GM23338 (cell line): ENCODE measurements at regions not wholly inside any gene's neighbourhood (a gene's known extent, or its start where the extent isn't known, plus 50 kb on each side); places are given as distances from the start of the nearest gene placed in this dataset.

ENCODE experiments used
- ATAC-seq: fragments of 200-7000 bp; cut with Tn5 transposase; 3 replicates; pipeline ENCODE4 v1.9.1; 2020
- DNase-seq: peaks from one replicate; pipeline ENCODE4 v3.0.0-alpha.2; 2015; ENCODE audit warnings: low spot score
- H2AFZ ChIP-seq: fragments of 200-600 bp; sonication (generic); 2 replicates; pipeline ENCODE4 v1.8.0; 2016; ENCODE audit warnings: antibody characterized with exemption, mild to moderate bottlenecking, moderate library complexity
- H3F3A ChIP-seq: fragments of 200-600 bp; sonication (generic); replicated peaks from 2 replicates; pipeline ENCODE4 v1.8.0; 2017; ENCODE audit warnings: antibody characterized with exemption, mixed run types, low read depth
- H3K27ac ChIP-seq: fragments of 200-600 bp; sonication (generic); 2 replicates; pipeline ENCODE4 v1.6.1; 2016; ENCODE audit warnings: low read depth
- H3K27me3 ChIP-seq: fragments of 200-600 bp; sonication (generic); 2 replicates; pipeline ENCODE4 v1.8.0; 2016; ENCODE audit warnings: mild to moderate bottlenecking, mixed run types, moderate library complexity; ENCODE audit not compliant: insufficient read depth
- H3K36me3 ChIP-seq: fragments of 200-600 bp; sonication (generic); 2 replicates; pipeline ENCODE4 v1.8.0; 2016; ENCODE audit warnings: mild to moderate bottlenecking; ENCODE audit not compliant: insufficient read depth
- H3K4me1 ChIP-seq: fragments of 200-600 bp; sonication (generic); 2 replicates; pipeline ENCODE4 v1.8.0; 2016; ENCODE audit warnings: mild to moderate bottlenecking, moderate library complexity; ENCODE audit not compliant: insufficient read depth
- H3K4me2 ChIP-seq: fragments of 200-600 bp; sonication (generic); 2 replicates; pipeline ENCODE4 v1.7.1; 2017; ENCODE audit warnings: mixed run types
- H3K4me3 ChIP-seq: fragments of 200-600 bp; sonication (generic); 2 replicates; pipeline ENCODE4 v1.6.1; 2016; ENCODE audit warnings: mixed run types
- H3K79me2 ChIP-seq: fragments of 200-600 bp; sonication (generic); replicated peaks from 2 replicates; pipeline ENCODE4 v1.8.0; 2017; ENCODE audit warnings: mild to moderate bottlenecking; ENCODE audit not compliant: insufficient read depth
- H3K9me2 ChIP-seq: fragments of 200-600 bp; sonication (generic); 2 replicates; pipeline ENCODE4 v1.8.0; 2017; ENCODE audit not compliant: insufficient read depth
- H4K20me1 ChIP-seq: fragments of 200-600 bp; sonication (generic); replicated peaks from 2 replicates; pipeline ENCODE4 v1.8.0; 2017; ENCODE audit warnings: mild to moderate bottlenecking; ENCODE audit not compliant: insufficient read depth
- H3K27ac Mint-ChIP-seq: 2 replicates; pipeline ENCODE4 v1.8.0; 2020; ENCODE audit warnings: inconsistent platforms, mild to moderate bottlenecking, moderate library complexity, mixed read lengths
- H3K27me3 Mint-ChIP-seq: 3 replicates; pipeline ENCODE4 v1.8.0; 2022; ENCODE audit warnings: low read depth, mild to moderate bottlenecking, moderate library complexity, mixed read lengths, inconsistent platforms; ENCODE audit not compliant: insufficient read depth, poor library complexity
- H3K36me3 Mint-ChIP-seq: 3 replicates; pipeline ENCODE4 v1.8.0; 2021; ENCODE audit warnings: low read depth, mild to moderate bottlenecking, inconsistent platforms, moderate library complexity, mixed read lengths
- H3K4me1 Mint-ChIP-seq: 3 replicates; pipeline ENCODE4 v1.8.0; 2020; ENCODE audit warnings: mild to moderate bottlenecking, inconsistent platforms, mixed read lengths
- H3K4me3 Mint-ChIP-seq: 3 replicates; pipeline ENCODE4 v1.8.0; 2021; ENCODE audit warnings: moderate library complexity, mild to moderate bottlenecking, inconsistent platforms, mixed read lengths
- H3K9me3 Mint-ChIP-seq: 3 replicates; pipeline ENCODE4 v1.8.0; 2020; ENCODE audit warnings: moderate library complexity, mild to moderate bottlenecking, inconsistent platforms, mixed read lengths
- CREB1 ChIP-seq: fragments of 250-450 bp; sonication (Bioruptor Pico); IDR thresholded peaks from 2 replicates; pipeline ENCODE4 v1.5.0; 2020; ENCODE audit warnings: low read depth, mild to moderate bottlenecking, moderate library complexity
- EZH2 ChIP-seq: fragments of 200-600 bp; sonication (generic); IDR thresholded peaks from one replicate; pipeline ENCODE4 v1.8.0; 2017; ENCODE audit warnings: antibody characterized with exemption, mild to moderate bottlenecking, low read depth; ENCODE audit not compliant: unreplicated experiment
- EZH2phosphoT487 ChIP-seq: fragments of 200-600 bp; sonication (generic); IDR thresholded peaks from one replicate; pipeline ENCODE4 v1.8.1; 2018; ENCODE audit warnings: antibody characterized with exemption; ENCODE audit not compliant: unreplicated experiment
- JUNB ChIP-seq: IDR thresholded peaks from one replicate; pipeline ENCODE4 v1.6.1; 2016; ENCODE audit warnings: antibody characterized with exemption; ENCODE audit not compliant: unreplicated experiment
- POLR2AphosphoS5 ChIP-seq: IDR thresholded peaks from 2 replicates; pipeline ENCODE4 v1.6.1; 2016; ENCODE audit warnings: antibody characterized with exemption, low read depth
- STAT1 ChIP-seq: IDR thresholded peaks from one replicate; pipeline ENCODE4 v1.6.1; 2016; ENCODE audit warnings: antibody characterized with exemption; ENCODE audit not compliant: unreplicated experiment
- ZNF114 ChIP-seq: fragments of 250-450 bp; sonication (Bioruptor Pico); IDR thresholded peaks from 2 replicates; pipeline ENCODE4 v1.5.0; 2020; ENCODE audit warnings: mild to moderate bottlenecking, moderate library complexity
- ZNF331 ChIP-seq: fragments of 250-450 bp; sonication (Bioruptor Pico); IDR thresholded peaks from 2 replicates; pipeline ENCODE4 v1.5.0; 2020; ENCODE audit warnings: low read depth, mild to moderate bottlenecking, moderate library complexity
- TF ChIP-seq, protein P1 (sequence below), 2 experiments: fragments of 200-600 bp in 1 of 2; sonication (generic) in 1 of 2; conservative IDR thresholded peaks; 2 replicates each; pipeline versions ENCODE4 v1.5.1 to v1.6.1; 2016 to 2017; ENCODE audit warnings: antibody characterized with exemption in 2 of 2, low read depth in 2 of 2, mild to moderate bottlenecking in 2 of 2, moderate library complexity in 1 of 2
- TF ChIP-seq, protein P2 (sequence below): IDR thresholded peaks from 2 replicates; pipeline ENCODE4 v1.6.1; 2016; ENCODE audit warnings: antibody characterized with exemption
- TF ChIP-seq, protein P3 (sequence below): IDR thresholded peaks from one replicate; pipeline ENCODE4 v1.6.1; 2018; ENCODE audit warnings: antibody characterized with exemption; ENCODE audit not compliant: unreplicated experiment
- TF ChIP-seq, protein P4 (sequence below): fragments of 250-450 bp; sonication (Bioruptor Pico); IDR thresholded peaks from 2 replicates; pipeline ENCODE4 v1.5.0; 2020; ENCODE audit warnings: mild to moderate bottlenecking, moderate library complexity

DNA sequence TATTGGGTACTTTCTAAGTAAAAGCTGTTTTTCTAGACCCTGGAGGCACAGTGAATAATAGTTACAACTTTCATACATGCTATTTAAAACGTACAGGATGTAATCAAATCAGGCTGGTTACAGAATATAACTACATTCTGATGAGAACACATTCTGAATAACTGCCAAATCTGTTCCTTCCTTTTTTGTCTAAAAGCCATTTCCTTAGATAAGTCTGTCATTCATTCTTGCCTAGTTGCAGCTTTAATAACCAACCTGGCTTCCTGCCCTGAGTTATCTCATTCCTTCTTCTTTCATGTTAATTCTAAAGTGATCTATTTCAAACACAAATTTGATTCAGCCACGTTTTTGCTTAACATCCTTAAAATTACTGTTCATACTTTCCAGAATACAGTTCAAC is 189.7 kb upstream of the ITM2A start (continued):
- TF ChIP-seq EZH2phosphoT487 (no peak), CREB1 (no peak), EZH2 (no peak)

DNA sequence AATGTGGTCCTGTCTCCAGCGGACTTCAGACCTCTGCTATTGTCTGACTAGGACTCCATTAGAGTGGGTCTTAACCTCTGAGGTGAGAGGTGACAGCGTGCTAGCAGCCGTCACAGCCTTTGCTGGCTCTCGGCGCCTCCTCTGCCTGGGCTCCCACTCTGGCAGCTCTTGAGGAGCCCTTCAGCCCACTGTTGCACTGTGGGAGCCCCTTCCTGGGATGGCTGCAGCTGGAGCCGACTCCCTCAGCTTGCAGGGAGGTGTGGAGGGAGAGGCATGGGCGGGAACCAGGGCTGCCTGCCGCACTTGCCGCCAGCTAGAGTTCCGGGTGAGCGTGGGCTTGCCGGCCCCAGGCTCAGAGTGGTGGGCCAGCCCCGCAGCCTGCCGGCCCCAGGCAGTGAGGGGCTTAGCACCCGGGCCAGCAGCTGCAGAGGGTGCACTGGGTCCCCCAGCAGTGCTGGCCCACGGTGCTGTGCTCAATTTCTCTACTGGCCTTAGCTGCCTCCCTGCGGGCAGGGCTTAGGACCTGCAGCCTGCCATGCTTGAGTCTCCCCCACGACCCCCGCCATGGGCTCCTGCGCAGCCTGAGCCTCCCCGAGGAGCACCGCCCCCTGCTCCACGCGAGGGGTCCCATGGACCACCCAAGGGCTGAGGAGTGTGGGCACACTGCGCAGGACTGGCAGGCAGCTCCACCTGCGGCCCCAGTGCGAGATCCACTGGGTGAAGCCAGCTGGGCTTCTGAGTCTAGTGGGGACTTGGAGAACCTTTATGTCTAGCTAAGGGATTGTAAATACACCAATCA is 163.4 kb upstream of the ITM2A start:
- no peak overlapping the region for H3K27ac ChIP-seq
- Mint-ChIP-seq H3K9me3 (peaks cover 8% of the 10 kb centered on the region; the same call in 2 of the 3 replicates), H3K27ac (no peak overlapping the region)
- no peak for TF ChIP-seq EZH2
- no peak for TF ChIP-seq STAT1
- no peak for TF ChIP-seq ZNF114 (CRISPR knock-in tag)
- TF ChIP-seq, protein P1, sequence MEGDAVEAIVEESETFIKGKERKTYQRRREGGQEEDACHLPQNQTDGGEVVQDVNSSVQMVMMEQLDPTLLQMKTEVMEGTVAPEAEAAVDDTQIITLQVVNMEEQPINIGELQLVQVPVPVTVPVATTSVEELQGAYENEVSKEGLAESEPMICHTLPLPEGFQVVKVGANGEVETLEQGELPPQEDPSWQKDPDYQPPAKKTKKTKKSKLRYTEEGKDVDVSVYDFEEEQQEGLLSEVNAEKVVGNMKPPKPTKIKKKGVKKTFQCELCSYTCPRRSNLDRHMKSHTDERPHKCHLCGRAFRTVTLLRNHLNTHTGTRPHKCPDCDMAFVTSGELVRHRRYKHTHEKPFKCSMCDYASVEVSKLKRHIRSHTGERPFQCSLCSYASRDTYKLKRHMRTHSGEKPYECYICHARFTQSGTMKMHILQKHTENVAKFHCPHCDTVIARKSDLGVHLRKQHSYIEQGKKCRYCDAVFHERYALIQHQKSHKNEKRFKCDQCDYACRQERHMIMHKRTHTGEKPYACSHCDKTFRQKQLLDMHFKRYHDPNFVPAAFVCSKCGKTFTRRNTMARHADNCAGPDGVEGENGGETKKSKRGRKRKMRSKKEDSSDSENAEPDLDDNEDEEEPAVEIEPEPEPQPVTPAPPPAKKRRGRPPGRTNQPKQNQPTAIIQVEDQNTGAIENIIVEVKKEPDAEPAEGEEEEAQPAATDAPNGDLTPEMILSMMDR (conservative IDR thresholded peaks at IDR 0.05; ENCODE audit: low read depth in 2 of 2) = no peak
- TF ChIP-seq, protein P2, sequence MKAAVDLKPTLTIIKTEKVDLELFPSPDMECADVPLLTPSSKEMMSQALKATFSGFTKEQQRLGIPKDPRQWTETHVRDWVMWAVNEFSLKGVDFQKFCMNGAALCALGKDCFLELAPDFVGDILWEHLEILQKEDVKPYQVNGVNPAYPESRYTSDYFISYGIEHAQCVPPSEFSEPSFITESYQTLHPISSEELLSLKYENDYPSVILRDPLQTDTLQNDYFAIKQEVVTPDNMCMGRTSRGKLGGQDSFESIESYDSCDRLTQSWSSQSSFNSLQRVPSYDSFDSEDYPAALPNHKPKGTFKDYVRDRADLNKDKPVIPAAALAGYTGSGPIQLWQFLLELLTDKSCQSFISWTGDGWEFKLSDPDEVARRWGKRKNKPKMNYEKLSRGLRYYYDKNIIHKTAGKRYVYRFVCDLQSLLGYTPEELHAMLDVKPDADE = no peak
- TF ChIP-seq ZNF331 (CRISPR knock-in tag) = no peak
- no peak for TF ChIP-seq JUNB
- TF ChIP-seq, protein P3, sequence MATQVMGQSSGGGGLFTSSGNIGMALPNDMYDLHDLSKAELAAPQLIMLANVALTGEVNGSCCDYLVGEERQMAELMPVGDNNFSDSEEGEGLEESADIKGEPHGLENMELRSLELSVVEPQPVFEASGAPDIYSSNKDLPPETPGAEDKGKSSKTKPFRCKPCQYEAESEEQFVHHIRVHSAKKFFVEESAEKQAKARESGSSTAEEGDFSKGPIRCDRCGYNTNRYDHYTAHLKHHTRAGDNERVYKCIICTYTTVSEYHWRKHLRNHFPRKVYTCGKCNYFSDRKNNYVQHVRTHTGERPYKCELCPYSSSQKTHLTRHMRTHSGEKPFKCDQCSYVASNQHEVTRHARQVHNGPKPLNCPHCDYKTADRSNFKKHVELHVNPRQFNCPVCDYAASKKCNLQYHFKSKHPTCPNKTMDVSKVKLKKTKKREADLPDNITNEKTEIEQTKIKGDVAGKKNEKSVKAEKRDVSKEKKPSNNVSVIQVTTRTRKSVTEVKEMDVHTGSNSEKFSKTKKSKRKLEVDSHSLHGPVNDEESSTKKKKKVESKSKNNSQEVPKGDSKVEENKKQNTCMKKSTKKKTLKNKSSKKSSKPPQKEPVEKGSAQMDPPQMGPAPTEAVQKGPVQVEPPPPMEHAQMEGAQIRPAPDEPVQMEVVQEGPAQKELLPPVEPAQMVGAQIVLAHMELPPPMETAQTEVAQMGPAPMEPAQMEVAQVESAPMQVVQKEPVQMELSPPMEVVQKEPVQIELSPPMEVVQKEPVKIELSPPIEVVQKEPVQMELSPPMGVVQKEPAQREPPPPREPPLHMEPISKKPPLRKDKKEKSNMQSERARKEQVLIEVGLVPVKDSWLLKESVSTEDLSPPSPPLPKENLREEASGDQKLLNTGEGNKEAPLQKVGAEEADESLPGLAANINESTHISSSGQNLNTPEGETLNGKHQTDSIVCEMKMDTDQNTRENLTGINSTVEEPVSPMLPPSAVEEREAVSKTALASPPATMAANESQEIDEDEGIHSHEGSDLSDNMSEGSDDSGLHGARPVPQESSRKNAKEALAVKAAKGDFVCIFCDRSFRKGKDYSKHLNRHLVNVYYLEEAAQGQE = no peak
- no peak for TF ChIP-seq CREB1
- TF ChIP-seq, protein P4, sequence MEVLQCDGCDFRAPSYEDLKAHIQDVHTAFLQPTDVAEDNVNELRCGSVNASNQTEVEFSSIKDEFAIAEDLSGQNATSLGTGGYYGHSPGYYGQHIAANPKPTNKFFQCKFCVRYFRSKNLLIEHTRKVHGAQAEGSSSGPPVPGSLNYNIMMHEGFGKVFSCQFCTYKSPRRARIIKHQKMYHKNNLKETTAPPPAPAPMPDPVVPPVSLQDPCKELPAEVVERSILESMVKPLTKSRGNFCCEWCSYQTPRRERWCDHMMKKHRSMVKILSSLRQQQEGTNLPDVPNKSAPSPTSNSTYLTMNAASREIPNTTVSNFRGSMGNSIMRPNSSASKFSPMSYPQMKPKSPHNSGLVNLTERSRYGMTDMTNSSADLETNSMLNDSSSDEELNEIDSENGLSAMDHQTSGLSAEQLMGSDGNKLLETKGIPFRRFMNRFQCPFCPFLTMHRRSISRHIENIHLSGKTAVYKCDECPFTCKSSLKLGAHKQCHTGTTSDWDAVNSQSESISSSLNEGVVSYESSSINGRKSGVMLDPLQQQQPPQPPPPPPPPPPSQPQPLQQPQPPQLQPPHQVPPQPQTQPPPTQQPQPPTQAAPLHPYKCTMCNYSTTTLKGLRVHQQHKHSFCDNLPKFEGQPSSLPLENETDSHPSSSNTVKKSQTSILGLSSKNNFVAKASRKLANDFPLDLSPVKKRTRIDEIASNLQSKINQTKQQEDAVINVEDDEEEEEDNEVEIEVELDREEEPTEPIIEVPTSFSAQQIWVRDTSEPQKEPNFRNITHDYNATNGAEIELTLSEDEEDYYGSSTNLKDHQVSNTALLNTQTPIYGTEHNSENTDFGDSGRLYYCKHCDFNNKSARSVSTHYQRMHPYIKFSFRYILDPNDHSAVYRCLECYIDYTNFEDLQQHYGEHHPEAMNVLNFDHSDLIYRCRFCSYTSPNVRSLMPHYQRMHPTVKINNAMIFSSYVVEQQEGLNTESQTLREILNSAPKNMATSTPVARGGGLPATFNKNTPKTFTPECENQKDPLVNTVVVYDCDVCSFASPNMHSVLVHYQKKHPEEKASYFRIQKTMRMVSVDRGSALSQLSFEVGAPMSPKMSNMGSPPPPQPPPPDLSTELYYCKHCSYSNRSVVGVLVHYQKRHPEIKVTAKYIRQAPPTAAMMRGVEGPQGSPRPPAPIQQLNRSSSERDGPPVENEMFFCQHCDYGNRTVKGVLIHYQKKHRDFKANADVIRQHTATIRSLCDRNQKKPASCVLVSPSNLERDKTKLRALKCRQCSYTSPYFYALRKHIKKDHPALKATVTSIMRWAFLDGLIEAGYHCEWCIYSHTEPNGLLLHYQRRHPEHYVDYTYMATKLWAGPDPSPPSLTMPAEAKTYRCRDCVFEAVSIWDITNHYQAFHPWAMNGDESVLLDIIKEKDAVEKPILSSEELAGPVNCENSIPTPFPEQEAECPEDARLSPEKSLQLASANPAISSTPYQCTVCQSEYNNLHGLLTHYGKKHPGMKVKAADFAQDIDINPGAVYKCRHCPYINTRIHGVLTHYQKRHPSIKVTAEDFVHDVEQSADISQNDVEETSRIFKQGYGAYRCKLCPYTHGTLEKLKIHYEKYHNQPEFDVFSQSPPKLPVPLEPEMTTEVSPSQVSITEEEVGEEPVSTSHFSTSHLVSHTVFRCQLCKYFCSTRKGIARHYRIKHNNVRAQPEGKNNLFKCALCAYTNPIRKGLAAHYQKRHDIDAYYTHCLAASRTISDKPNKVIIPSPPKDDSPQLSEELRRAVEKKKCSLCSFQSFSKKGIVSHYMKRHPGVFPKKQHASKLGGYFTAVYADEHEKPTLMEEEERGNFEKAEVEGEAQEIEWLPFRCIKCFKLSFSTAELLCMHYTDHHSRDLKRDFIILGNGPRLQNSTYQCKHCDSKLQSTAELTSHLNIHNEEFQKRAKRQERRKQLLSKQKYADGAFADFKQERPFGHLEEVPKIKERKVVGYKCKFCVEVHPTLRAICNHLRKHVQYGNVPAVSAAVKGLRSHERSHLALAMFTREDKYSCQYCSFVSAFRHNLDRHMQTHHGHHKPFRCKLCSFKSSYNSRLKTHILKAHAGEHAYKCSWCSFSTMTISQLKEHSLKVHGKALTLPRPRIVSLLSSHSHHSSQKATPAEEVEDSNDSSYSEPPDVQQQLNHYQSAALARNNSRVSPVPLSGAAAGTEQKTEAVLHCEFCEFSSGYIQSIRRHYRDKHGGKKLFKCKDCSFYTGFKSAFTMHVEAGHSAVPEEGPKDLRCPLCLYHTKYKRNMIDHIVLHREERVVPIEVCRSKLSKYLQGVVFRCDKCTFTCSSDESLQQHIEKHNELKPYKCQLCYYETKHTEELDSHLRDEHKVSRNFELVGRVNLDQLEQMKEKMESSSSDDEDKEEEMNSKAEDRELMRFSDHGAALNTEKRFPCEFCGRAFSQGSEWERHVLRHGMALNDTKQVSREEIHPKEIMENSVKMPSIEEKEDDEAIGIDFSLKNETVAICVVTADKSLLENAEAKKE (CRISPR knock-in tag) = no peak
- TF ChIP-seq POLR2AphosphoS5 = no peak

More for the DNA sequence above, 163.4 kb upstream of the ITM2A start:
- ATAC-seq (no peak), DNase-seq (no peak)
- H3K36me3 ChIP-seq = no peaks in the 10 kb centered on the region
- no peaks in the 10 kb centered on the region for H4K20me1 ChIP-seq
- H3K4me3 Mint-ChIP-seq = no peak overlapping the region
- H3K79me2 ChIP-seq = no peaks in the 10 kb centered on the region
- no peaks in the 10 kb centered on the region for H3K4me1 ChIP-seq
- H3K36me3 Mint-ChIP-seq = peaks cover 3% of the 10 kb centered on the region; the same call in 1 of the 3 replicates
- H3K27me3 Mint-ChIP-seq = no peaks in the 10 kb centered on the region
- no peaks in the 10 kb centered on the region for H3K9me2 ChIP-seq
- no peaks in the 10 kb centered on the region for H3F3A ChIP-seq
- H3K4me2 ChIP-seq = no peak overlapping the region
- no peak overlapping the region for H2AFZ ChIP-seq
- no peak overlapping the region for H3K4me3 ChIP-seq
- peaks cover 2% of the 10 kb centered on the region; the same call in 1 of the 3 replicates for H3K4me1 Mint-ChIP-seq
- H3K27me3 ChIP-seq = no peaks in the 10 kb centered on the region
